ENCODE measurements at regions not wholly inside any gene's neighbourhood (a gene's known extent, or its start where the extent isn't known, plus 50 kb on each side); places are given as distances from the start of the nearest gene placed in this dataset.
"Not testable (repeated sequence)": the region's sequence is repeated elsewhere in the genome, so short reads cannot be mapped to it uniquely, and the experiment has no call there.

- no peak for DNase-seq (ENCODE audit: low read depth in 1 of 2, low spot score in 1 of 2)
- Histone ChIP-seq H3K4me1 (no peaks in the 10 kb centered on the region), H3K27ac (no peak overlapping the region), H3K4me3 (no peak overlapping the region), H3K4me2 (no peak overlapping the region), H3K9me3 (no peaks in the 10 kb centered on the region)
- FAIRE-seq, result no peak
- CTCF ChIA-PET, result no interaction called here
- 72% methylated on average over 1 of the region's 1 CpG for WGBS (ENCODE audit: missing lambda C conversion rate)
- ATAC-seq, result no peak
- no peak for TF ChIP-seq KDM5A (IDR thresholded peaks at IDR 0.05)
- no peak for TF ChIP-seq KDM1A (IDR thresholded peaks at IDR 0.05; ENCODE audit: low read depth)
- TF ChIP-seq RNF2 (IDR thresholded peaks at IDR 0.05; ENCODE audit: borderline replicate concordance, low read depth), result no peak
- no peak for TF ChIP-seq ESRRA (IDR thresholded peaks at IDR 0.05; ENCODE audit: borderline replicate concordance, low read length)
- TF ChIP-seq, protein P1, sequence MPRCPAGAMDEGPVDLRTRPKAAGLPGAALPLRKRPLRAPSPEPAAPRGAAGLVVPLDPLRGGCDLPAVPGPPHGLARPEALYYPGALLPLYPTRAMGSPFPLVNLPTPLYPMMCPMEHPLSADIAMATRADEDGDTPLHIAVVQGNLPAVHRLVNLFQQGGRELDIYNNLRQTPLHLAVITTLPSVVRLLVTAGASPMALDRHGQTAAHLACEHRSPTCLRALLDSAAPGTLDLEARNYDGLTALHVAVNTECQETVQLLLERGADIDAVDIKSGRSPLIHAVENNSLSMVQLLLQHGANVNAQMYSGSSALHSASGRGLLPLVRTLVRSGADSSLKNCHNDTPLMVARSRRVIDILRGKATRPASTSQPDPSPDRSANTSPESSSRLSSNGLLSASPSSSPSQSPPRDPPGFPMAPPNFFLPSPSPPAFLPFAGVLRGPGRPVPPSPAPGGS (IDR thresholded peaks at IDR 0.05), result no peak
- no peak for TF ChIP-seq RFX5 (IDR thresholded peaks at IDR 0.05)
- TF ChIP-seq CHD2 (IDR thresholded peaks at IDR 0.05; ENCODE audit: low read length, partially characterized antibody), result no peak
- TF ChIP-seq, protein P2, sequence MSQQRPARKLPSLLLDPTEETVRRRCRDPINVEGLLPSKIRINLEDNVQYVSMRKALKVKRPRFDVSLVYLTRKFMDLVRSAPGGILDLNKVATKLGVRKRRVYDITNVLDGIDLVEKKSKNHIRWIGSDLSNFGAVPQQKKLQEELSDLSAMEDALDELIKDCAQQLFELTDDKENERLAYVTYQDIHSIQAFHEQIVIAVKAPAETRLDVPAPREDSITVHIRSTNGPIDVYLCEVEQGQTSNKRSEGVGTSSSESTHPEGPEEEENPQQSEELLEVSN (IDR thresholded peaks at IDR 0.05; ENCODE audit: borderline replicate concordance, low read depth), result no peak
- TF ChIP-seq FOXS1 (CRISPR knock-in tag; IDR thresholded peaks at IDR 0.05), result no peak
- no peak for TF ChIP-seq NFE2L2 (conservative IDR thresholded peaks at IDR 0.05; ENCODE audit: low read length)
- POLR2A ChIA-PET, result no interaction called here
Observed at GRCh38 chrX:63526863-63527262, 175.7 kb upstream of the SPIN4 start.

DNA sequence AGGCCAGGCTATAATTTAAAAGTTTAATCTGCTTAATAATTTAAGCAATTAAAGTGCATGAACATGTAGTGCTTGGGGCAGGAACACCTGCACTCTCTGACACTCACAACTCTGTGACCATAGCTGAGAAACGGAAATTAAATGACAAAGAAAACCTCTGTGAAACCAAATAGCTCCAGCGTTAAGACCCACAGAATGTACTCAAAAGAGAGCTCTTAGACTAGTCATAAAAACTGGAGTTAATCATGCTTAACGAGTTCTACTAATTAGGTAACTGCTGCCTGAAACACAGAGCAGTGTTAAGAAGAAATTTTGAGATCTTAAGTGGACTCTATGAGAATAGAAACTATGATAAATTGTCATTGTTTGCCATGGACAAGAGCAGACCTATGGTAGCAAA, 174.4 kb upstream of the SPIN4 start:
- DNase-seq (ENCODE audit: low read depth in 1 of 2, low spot score in 1 of 2), result no peak
- WGBS (ENCODE audit: missing lambda C conversion rate), result 64% methylated on average over 3 of the region's 3 CpGs
- no peak overlapping the region for H3K4me3 ChIP-seq
- no peak overlapping the region for H3K4me2 ChIP-seq
- no peak for FAIRE-seq
- ATAC-seq, result no peak
- no peaks in the 10 kb centered on the region for H3K9me3 ChIP-seq
- CTCF ChIA-PET, result no interaction called here
- no peak overlapping the region for H3K27ac ChIP-seq
- TF ChIP-seq MAFK (IDR thresholded peaks at IDR 0.05; ENCODE audit: partially characterized antibody) (no peak), NFE2L2 (conservative IDR thresholded peaks at IDR 0.05; ENCODE audit: low read length) (no peak), ZC3H11A (IDR thresholded peaks at IDR 0.05) (no peak), CHD2 (IDR thresholded peaks at IDR 0.05; ENCODE audit: low read length, partially characterized antibody) (no peak), TP53 (CRISPR knock-in tag; IDR thresholded peaks at IDR 0.05) (no peak), TFCP2L1 (CRISPR knock-in tag; IDR thresholded peaks at IDR 0.05) (no peak), CEBPB (IDR thresholded peaks at IDR 0.05) (no peak), GATA3 (IDR thresholded peaks at IDR 0.05; ENCODE audit: borderline replicate concordance) (no peak), KDM5A (IDR thresholded peaks at IDR 0.05) (no peak), RNF2 (IDR thresholded peaks at IDR 0.05; ENCODE audit: borderline replicate concordance, low read depth) (no peak), RCOR1 (IDR thresholded peaks at IDR 0.05; ENCODE audit: low read depth, low read length) (no peak)
- TF ChIP-seq, protein P1 (IDR thresholded peaks at IDR 0.05), result no peak
- no peaks in the 10 kb centered on the region for H3K4me1 ChIP-seq
- POLR2A ChIA-PET, result no interaction called here

DNA sequence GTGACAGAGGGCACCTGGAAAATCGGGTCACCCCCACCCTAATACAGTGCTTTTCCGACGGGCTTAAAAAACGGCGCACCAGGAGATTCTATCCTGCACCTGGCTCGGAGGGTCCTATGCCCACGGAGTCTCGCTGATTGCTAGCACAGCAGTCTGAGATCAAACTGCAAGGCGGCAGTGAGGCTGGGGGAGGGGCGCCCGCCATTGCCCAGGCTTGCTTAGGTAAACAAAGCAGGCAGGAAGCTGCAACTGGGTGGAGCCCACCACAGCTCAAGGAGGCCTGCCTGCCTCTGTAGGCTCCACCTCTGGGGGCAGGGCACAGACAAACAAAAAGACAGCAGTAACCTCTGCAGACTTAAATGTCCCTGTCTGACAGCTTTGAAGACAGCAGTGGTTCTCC, 168.2 kb upstream of the SPIN4 start:
- H3K4me1 ChIP-seq; H3K9me3 ChIP-seq; POLR2A ChIA-PET; H3K27ac ChIP-seq; CTCF ChIA-PET; H3K4me2 ChIP-seq; DNase-seq (ENCODE audit: low read depth in 1 of 2, low spot score in 1 of 2); ATAC-seq; H3K4me3 ChIP-seq; FAIRE-seq: not testable (repeated sequence)
- 79% methylated on average over 8 of the region's 11 CpGs for WGBS (ENCODE audit: missing lambda C conversion rate)

GRCh38 chrX:63514569-63515080, 163.5 kb upstream of the SPIN4 start:
- H3K9me3 ChIP-seq, result no peaks in the 10 kb centered on the region
- no peaks in the 10 kb centered on the region for H3K4me1 ChIP-seq
- CTCF ChIA-PET, result no interaction called here
- no peak overlapping the region for H3K4me3 ChIP-seq
- POLR2A ChIA-PET, result no interaction called here
- FAIRE-seq (no peak), ATAC-seq (no peak), DNase-seq (ENCODE audit: low read depth in 1 of 2, low spot score in 1 of 2) (no peak)
- H3K27ac ChIP-seq, result no peak overlapping the region
- TF ChIP-seq FOXS1 (CRISPR knock-in tag; IDR thresholded peaks at IDR 0.05) (no peak), EHMT2 (IDR thresholded peaks at IDR 0.05; ENCODE audit: low read depth) (no peak), GATA3 (IDR thresholded peaks at IDR 0.05; ENCODE audit: borderline replicate concordance) (no peak), CHD2 (IDR thresholded peaks at IDR 0.05; ENCODE audit: low read length, partially characterized antibody) (no peak), ZFP36 (IDR thresholded peaks at IDR 0.05; ENCODE audit: borderline replicate concordance, partially characterized antibody) (no peak), RNF2 (IDR thresholded peaks at IDR 0.05; ENCODE audit: borderline replicate concordance, low read depth) (no peak), KDM5A (IDR thresholded peaks at IDR 0.05) (no peak), KDM1A (IDR thresholded peaks at IDR 0.05; ENCODE audit: low read depth) (no peak)
- TF ChIP-seq, protein P3, sequence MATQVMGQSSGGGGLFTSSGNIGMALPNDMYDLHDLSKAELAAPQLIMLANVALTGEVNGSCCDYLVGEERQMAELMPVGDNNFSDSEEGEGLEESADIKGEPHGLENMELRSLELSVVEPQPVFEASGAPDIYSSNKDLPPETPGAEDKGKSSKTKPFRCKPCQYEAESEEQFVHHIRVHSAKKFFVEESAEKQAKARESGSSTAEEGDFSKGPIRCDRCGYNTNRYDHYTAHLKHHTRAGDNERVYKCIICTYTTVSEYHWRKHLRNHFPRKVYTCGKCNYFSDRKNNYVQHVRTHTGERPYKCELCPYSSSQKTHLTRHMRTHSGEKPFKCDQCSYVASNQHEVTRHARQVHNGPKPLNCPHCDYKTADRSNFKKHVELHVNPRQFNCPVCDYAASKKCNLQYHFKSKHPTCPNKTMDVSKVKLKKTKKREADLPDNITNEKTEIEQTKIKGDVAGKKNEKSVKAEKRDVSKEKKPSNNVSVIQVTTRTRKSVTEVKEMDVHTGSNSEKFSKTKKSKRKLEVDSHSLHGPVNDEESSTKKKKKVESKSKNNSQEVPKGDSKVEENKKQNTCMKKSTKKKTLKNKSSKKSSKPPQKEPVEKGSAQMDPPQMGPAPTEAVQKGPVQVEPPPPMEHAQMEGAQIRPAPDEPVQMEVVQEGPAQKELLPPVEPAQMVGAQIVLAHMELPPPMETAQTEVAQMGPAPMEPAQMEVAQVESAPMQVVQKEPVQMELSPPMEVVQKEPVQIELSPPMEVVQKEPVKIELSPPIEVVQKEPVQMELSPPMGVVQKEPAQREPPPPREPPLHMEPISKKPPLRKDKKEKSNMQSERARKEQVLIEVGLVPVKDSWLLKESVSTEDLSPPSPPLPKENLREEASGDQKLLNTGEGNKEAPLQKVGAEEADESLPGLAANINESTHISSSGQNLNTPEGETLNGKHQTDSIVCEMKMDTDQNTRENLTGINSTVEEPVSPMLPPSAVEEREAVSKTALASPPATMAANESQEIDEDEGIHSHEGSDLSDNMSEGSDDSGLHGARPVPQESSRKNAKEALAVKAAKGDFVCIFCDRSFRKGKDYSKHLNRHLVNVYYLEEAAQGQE (IDR thresholded peaks at IDR 0.05), result no peak
- no peak overlapping the region for H3K4me2 ChIP-seq
